GM23338 (cell line): ENCODE measurements at regions not wholly inside any gene's neighbourhood (a gene's known extent, or its start where the extent isn't known, plus 50 kb on each side); places are given as distances from the start of the nearest gene placed in this dataset.

Experiments used
- ATAC-seq: fragments of 200-7000 bp; cut with Tn5 transposase; 3 replicates; pipeline ENCODE4 v1.9.1; 2020
- DNase-seq: peaks from one replicate; pipeline ENCODE4 v3.0.0-alpha.2; 2015; ENCODE audit warnings: low spot score
- H2AFZ ChIP-seq: fragments of 200-600 bp; sonication (generic); 2 replicates; pipeline ENCODE4 v1.8.0; 2016; ENCODE audit warnings: antibody characterized with exemption, mild to moderate bottlenecking, moderate library complexity
- H3F3A ChIP-seq: fragments of 200-600 bp; sonication (generic); replicated peaks from 2 replicates; pipeline ENCODE4 v1.8.0; 2017; ENCODE audit warnings: antibody characterized with exemption, mixed run types, low read depth
- H3K27ac ChIP-seq: fragments of 200-600 bp; sonication (generic); 2 replicates; pipeline ENCODE4 v1.6.1; 2016; ENCODE audit warnings: low read depth
- H3K27me3 ChIP-seq: fragments of 200-600 bp; sonication (generic); 2 replicates; pipeline ENCODE4 v1.8.0; 2016; ENCODE audit warnings: mild to moderate bottlenecking, mixed run types, moderate library complexity; ENCODE audit not compliant: insufficient read depth
- H3K36me3 ChIP-seq: fragments of 200-600 bp; sonication (generic); 2 replicates; pipeline ENCODE4 v1.8.0; 2016; ENCODE audit warnings: mild to moderate bottlenecking; ENCODE audit not compliant: insufficient read depth
- H3K4me1 ChIP-seq: fragments of 200-600 bp; sonication (generic); 2 replicates; pipeline ENCODE4 v1.8.0; 2016; ENCODE audit warnings: mild to moderate bottlenecking, moderate library complexity; ENCODE audit not compliant: insufficient read depth
- H3K4me2 ChIP-seq: fragments of 200-600 bp; sonication (generic); 2 replicates; pipeline ENCODE4 v1.7.1; 2017; ENCODE audit warnings: mixed run types
- H3K4me3 ChIP-seq: fragments of 200-600 bp; sonication (generic); 2 replicates; pipeline ENCODE4 v1.6.1; 2016; ENCODE audit warnings: mixed run types
- H3K79me2 ChIP-seq: fragments of 200-600 bp; sonication (generic); replicated peaks from 2 replicates; pipeline ENCODE4 v1.8.0; 2017; ENCODE audit warnings: mild to moderate bottlenecking; ENCODE audit not compliant: insufficient read depth
- H3K9me2 ChIP-seq: fragments of 200-600 bp; sonication (generic); 2 replicates; pipeline ENCODE4 v1.8.0; 2017; ENCODE audit not compliant: insufficient read depth
- H4K20me1 ChIP-seq: fragments of 200-600 bp; sonication (generic); replicated peaks from 2 replicates; pipeline ENCODE4 v1.8.0; 2017; ENCODE audit warnings: mild to moderate bottlenecking; ENCODE audit not compliant: insufficient read depth
- H3K27ac Mint-ChIP-seq: 2 replicates; pipeline ENCODE4 v1.8.0; 2020; ENCODE audit warnings: inconsistent platforms, mild to moderate bottlenecking, moderate library complexity, mixed read lengths
- H3K27me3 Mint-ChIP-seq: 3 replicates; pipeline ENCODE4 v1.8.0; 2022; ENCODE audit warnings: low read depth, mild to moderate bottlenecking, moderate library complexity, mixed read lengths, inconsistent platforms; ENCODE audit not compliant: insufficient read depth, poor library complexity
- H3K36me3 Mint-ChIP-seq: 3 replicates; pipeline ENCODE4 v1.8.0; 2021; ENCODE audit warnings: low read depth, mild to moderate bottlenecking, inconsistent platforms, moderate library complexity, mixed read lengths
- H3K4me1 Mint-ChIP-seq: 3 replicates; pipeline ENCODE4 v1.8.0; 2020; ENCODE audit warnings: mild to moderate bottlenecking, inconsistent platforms, mixed read lengths
- H3K4me3 Mint-ChIP-seq: 3 replicates; pipeline ENCODE4 v1.8.0; 2021; ENCODE audit warnings: moderate library complexity, mild to moderate bottlenecking, inconsistent platforms, mixed read lengths
- H3K9me3 Mint-ChIP-seq: 3 replicates; pipeline ENCODE4 v1.8.0; 2020; ENCODE audit warnings: moderate library complexity, mild to moderate bottlenecking, inconsistent platforms, mixed read lengths
- CREB1 ChIP-seq: fragments of 250-450 bp; sonication (Bioruptor Pico); IDR thresholded peaks from 2 replicates; pipeline ENCODE4 v1.5.0; 2020; ENCODE audit warnings: low read depth, mild to moderate bottlenecking, moderate library complexity
- CTCF ChIP-seq, 2 experiments: fragments of 200-600 bp in 1 of 2; sonication (generic) in 1 of 2; conservative IDR thresholded peaks; 2 replicates each; pipeline versions ENCODE4 v1.5.1 to v1.6.1; 2016 to 2017; ENCODE audit warnings: antibody characterized with exemption in 2 of 2, low read depth in 2 of 2, mild to moderate bottlenecking in 2 of 2, moderate library complexity in 1 of 2
- EZH2 ChIP-seq: fragments of 200-600 bp; sonication (generic); IDR thresholded peaks from one replicate; pipeline ENCODE4 v1.8.0; 2017; ENCODE audit warnings: antibody characterized with exemption, mild to moderate bottlenecking, low read depth; ENCODE audit not compliant: unreplicated experiment
- EZH2phosphoT487 ChIP-seq: fragments of 200-600 bp; sonication (generic); IDR thresholded peaks from one replicate; pipeline ENCODE4 v1.8.1; 2018; ENCODE audit warnings: antibody characterized with exemption; ENCODE audit not compliant: unreplicated experiment
- JUNB ChIP-seq: IDR thresholded peaks from one replicate; pipeline ENCODE4 v1.6.1; 2016; ENCODE audit warnings: antibody characterized with exemption; ENCODE audit not compliant: unreplicated experiment
- NANOG ChIP-seq: IDR thresholded peaks from 2 replicates; pipeline ENCODE4 v1.6.1; 2016; ENCODE audit warnings: antibody characterized with exemption, borderline replicate concordance
- POLR2AphosphoS5 ChIP-seq: IDR thresholded peaks from 2 replicates; pipeline ENCODE4 v1.6.1; 2016; ENCODE audit warnings: antibody characterized with exemption, low read depth
- REST ChIP-seq: IDR thresholded peaks from one replicate; pipeline ENCODE4 v1.6.1; 2018; ENCODE audit warnings: antibody characterized with exemption; ENCODE audit not compliant: unreplicated experiment
- STAT1 ChIP-seq: IDR thresholded peaks from one replicate; pipeline ENCODE4 v1.6.1; 2016; ENCODE audit warnings: antibody characterized with exemption; ENCODE audit not compliant: unreplicated experiment
- ZNF114 ChIP-seq: fragments of 250-450 bp; sonication (Bioruptor Pico); IDR thresholded peaks from 2 replicates; pipeline ENCODE4 v1.5.0; 2020; ENCODE audit warnings: mild to moderate bottlenecking, moderate library complexity
- ZNF331 ChIP-seq: fragments of 250-450 bp; sonication (Bioruptor Pico); IDR thresholded peaks from 2 replicates; pipeline ENCODE4 v1.5.0; 2020; ENCODE audit warnings: low read depth, mild to moderate bottlenecking, moderate library complexity
- TF ChIP-seq, protein P1 (sequence below): fragments of 250-450 bp; sonication (Bioruptor Pico); IDR thresholded peaks from 2 replicates; pipeline ENCODE4 v1.5.0; 2020; ENCODE audit warnings: mild to moderate bottlenecking, moderate library complexity
- TF ChIP-seq, protein P2 (sequence below): IDR thresholded peaks from 2 replicates; pipeline ENCODE4 v1.6.1; 2016; ENCODE audit warnings: antibody characterized with exemption

GRCh38 chr5:143541943-143542797 is 138.7 kb upstream of the NR3C1 start:
- Mint-ChIP-seq H3K27ac (no peak overlapping the region), H3K27me3 (no peaks in the 10 kb centered on the region), H3K4me1 (peaks cover 30% of the 10 kb centered on the region), H3K4me3 (no peak overlapping the region), H3K9me3 (peaks cover 4% of the 10 kb centered on the region; the same call in 2 of the 3 replicates), H3K36me3 (no peaks in the 10 kb centered on the region)
- Histone ChIP-seq H3K27ac (no peak overlapping the region), H3K4me1 (peaks cover 8% of the 10 kb centered on the region), H3K27me3 (no peaks in the 10 kb centered on the region), H3K4me3 (no peak overlapping the region), H3K4me2 (no peak overlapping the region), H3K9me2 (no peaks in the 10 kb centered on the region), H3F3A (no peaks in the 10 kb centered on the region), H2AFZ (no peak overlapping the region), H4K20me1 (no peaks in the 10 kb centered on the region), H3K79me2 (no peaks in the 10 kb centered on the region), H3K36me3 (no peaks in the 10 kb centered on the region)
- TF ChIP-seq, protein P1, sequence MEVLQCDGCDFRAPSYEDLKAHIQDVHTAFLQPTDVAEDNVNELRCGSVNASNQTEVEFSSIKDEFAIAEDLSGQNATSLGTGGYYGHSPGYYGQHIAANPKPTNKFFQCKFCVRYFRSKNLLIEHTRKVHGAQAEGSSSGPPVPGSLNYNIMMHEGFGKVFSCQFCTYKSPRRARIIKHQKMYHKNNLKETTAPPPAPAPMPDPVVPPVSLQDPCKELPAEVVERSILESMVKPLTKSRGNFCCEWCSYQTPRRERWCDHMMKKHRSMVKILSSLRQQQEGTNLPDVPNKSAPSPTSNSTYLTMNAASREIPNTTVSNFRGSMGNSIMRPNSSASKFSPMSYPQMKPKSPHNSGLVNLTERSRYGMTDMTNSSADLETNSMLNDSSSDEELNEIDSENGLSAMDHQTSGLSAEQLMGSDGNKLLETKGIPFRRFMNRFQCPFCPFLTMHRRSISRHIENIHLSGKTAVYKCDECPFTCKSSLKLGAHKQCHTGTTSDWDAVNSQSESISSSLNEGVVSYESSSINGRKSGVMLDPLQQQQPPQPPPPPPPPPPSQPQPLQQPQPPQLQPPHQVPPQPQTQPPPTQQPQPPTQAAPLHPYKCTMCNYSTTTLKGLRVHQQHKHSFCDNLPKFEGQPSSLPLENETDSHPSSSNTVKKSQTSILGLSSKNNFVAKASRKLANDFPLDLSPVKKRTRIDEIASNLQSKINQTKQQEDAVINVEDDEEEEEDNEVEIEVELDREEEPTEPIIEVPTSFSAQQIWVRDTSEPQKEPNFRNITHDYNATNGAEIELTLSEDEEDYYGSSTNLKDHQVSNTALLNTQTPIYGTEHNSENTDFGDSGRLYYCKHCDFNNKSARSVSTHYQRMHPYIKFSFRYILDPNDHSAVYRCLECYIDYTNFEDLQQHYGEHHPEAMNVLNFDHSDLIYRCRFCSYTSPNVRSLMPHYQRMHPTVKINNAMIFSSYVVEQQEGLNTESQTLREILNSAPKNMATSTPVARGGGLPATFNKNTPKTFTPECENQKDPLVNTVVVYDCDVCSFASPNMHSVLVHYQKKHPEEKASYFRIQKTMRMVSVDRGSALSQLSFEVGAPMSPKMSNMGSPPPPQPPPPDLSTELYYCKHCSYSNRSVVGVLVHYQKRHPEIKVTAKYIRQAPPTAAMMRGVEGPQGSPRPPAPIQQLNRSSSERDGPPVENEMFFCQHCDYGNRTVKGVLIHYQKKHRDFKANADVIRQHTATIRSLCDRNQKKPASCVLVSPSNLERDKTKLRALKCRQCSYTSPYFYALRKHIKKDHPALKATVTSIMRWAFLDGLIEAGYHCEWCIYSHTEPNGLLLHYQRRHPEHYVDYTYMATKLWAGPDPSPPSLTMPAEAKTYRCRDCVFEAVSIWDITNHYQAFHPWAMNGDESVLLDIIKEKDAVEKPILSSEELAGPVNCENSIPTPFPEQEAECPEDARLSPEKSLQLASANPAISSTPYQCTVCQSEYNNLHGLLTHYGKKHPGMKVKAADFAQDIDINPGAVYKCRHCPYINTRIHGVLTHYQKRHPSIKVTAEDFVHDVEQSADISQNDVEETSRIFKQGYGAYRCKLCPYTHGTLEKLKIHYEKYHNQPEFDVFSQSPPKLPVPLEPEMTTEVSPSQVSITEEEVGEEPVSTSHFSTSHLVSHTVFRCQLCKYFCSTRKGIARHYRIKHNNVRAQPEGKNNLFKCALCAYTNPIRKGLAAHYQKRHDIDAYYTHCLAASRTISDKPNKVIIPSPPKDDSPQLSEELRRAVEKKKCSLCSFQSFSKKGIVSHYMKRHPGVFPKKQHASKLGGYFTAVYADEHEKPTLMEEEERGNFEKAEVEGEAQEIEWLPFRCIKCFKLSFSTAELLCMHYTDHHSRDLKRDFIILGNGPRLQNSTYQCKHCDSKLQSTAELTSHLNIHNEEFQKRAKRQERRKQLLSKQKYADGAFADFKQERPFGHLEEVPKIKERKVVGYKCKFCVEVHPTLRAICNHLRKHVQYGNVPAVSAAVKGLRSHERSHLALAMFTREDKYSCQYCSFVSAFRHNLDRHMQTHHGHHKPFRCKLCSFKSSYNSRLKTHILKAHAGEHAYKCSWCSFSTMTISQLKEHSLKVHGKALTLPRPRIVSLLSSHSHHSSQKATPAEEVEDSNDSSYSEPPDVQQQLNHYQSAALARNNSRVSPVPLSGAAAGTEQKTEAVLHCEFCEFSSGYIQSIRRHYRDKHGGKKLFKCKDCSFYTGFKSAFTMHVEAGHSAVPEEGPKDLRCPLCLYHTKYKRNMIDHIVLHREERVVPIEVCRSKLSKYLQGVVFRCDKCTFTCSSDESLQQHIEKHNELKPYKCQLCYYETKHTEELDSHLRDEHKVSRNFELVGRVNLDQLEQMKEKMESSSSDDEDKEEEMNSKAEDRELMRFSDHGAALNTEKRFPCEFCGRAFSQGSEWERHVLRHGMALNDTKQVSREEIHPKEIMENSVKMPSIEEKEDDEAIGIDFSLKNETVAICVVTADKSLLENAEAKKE (CRISPR knock-in tag), result no peak
- TF ChIP-seq CTCF (conservative IDR thresholded peaks at IDR 0.05; ENCODE audit: low read depth in 2 of 2) (no peak), ZNF114 (CRISPR knock-in tag) (no peak), STAT1 (no peak), EZH2phosphoT487 (no peak), POLR2AphosphoS5 (no peak), CREB1 (CRISPR knock-in tag) (no peak), EZH2 (no peak), NANOG (no peak), ZNF331 (CRISPR knock-in tag) (no peak), REST (no peak), JUNB (no peak)
- TF ChIP-seq, protein P2, sequence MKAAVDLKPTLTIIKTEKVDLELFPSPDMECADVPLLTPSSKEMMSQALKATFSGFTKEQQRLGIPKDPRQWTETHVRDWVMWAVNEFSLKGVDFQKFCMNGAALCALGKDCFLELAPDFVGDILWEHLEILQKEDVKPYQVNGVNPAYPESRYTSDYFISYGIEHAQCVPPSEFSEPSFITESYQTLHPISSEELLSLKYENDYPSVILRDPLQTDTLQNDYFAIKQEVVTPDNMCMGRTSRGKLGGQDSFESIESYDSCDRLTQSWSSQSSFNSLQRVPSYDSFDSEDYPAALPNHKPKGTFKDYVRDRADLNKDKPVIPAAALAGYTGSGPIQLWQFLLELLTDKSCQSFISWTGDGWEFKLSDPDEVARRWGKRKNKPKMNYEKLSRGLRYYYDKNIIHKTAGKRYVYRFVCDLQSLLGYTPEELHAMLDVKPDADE, result no peak
- ATAC-seq (no peak), DNase-seq (no peak)
